ENCODE measurements at regions not wholly inside any gene's neighbourhood (a gene's known extent, or its start where the extent isn't known, plus 50 kb on each side); places are given as distances from the start of the nearest gene placed in this dataset.

DNA sequence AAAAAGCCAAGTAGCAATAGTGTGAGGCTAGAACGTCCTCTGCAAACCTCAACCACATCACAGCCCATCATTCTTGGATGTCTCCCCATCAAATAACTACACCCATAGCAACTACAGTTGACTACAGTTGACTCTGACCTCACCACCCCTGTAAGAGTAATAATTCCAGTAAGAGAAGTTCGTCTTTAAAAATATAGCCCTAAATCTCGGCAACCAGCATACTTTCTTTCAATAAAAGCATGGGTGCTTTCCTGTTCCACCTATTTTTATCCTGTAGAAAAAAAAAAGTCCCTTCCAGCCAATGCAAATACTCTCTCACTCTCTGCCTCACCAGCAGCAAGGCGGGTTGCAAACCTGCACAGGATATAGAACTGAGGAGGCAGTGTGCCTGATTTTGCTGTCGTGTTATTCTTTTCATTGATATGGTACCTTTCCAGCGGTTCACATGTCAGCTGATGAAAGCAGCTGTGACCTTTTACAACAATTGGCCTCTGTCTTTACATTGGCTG lies 187.5 kb upstream of the NFE2L3 start:
- TF ChIP-seq POLR2AphosphoS5 (IDR thresholded peaks at IDR 0.05; ENCODE audit: borderline replicate concordance, low read depth, low read length) = no peak
- no peak for TF ChIP-seq EZH2 (IDR thresholded peaks at IDR 0.05)

Data from SK-N-MC (cell line).